ENCODE measurements at regions not wholly inside any gene's neighbourhood (a gene's known extent, or its start where the extent isn't known, plus 50 kb on each side); places are given as distances from the start of the nearest gene placed in this dataset.

DNA sequence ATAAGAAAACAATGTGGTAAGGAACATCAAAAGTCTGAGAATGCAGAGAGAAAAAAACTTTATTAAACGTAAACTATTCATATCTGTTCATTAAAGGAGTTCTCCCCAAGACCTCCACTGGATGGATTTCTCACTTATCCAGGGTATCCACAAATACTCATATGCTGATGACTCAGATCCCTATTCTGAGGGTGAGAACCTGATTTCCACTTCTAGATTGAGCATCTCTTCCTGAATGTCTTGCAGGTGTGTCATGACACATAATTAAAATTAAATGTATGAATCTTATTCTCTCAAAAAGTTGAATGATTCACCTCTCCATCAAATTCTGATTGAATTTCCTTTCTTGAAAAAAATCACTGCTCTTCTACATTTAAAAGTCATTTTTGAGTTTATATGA is 199.9 kb downstream of the MFSD1 start:
- no peak for DNase-seq (ENCODE audit: low read depth, low spot score)
- H3K4me3 ChIP-seq (ENCODE audit: low read depth, low read length) = no peak overlapping the region
- TF ChIP-seq, protein P1, sequence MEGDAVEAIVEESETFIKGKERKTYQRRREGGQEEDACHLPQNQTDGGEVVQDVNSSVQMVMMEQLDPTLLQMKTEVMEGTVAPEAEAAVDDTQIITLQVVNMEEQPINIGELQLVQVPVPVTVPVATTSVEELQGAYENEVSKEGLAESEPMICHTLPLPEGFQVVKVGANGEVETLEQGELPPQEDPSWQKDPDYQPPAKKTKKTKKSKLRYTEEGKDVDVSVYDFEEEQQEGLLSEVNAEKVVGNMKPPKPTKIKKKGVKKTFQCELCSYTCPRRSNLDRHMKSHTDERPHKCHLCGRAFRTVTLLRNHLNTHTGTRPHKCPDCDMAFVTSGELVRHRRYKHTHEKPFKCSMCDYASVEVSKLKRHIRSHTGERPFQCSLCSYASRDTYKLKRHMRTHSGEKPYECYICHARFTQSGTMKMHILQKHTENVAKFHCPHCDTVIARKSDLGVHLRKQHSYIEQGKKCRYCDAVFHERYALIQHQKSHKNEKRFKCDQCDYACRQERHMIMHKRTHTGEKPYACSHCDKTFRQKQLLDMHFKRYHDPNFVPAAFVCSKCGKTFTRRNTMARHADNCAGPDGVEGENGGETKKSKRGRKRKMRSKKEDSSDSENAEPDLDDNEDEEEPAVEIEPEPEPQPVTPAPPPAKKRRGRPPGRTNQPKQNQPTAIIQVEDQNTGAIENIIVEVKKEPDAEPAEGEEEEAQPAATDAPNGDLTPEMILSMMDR (IDR thresholded peaks at IDR 0.05; ENCODE audit: insufficient read depth, low read length, missing control alignments) = no peak
- CTCF ChIA-PET = no interaction called here
- POLR2A ChIA-PET = no interaction called here

DNA sequence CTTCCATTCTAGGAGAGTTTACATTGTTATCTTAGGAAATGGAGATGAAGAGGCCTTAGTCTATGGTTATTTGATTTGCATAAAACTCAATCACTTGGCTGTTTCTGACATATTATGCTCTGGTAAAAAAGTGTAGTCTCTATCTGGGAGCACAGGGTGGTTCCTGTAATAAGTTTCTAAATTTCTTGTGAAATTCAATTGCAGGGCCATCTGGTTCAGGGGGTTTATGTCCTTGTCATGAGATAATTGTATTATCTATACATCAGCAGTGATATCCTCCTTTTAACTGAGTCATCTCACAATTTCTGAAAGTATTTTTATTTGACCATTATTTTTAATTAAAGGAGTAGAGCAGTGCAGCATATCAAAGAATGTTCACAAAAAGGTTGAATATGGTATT is 203.3 kb downstream of the MFSD1 start:
- ChIA-PET POLR2A (no interaction called here), CTCF (no interaction called here)
- TF ChIP-seq, protein P1 (IDR thresholded peaks at IDR 0.05; ENCODE audit: insufficient read depth, low read length, missing control alignments) = no peak
- no peak for DNase-seq (ENCODE audit: low read depth, low spot score)
- no peak overlapping the region for H3K4me3 ChIP-seq (ENCODE audit: low read depth, low read length)

- no peak for DNase-seq (ENCODE audit: low read depth, low spot score)
- TF ChIP-seq, protein P1 (IDR thresholded peaks at IDR 0.05; ENCODE audit: insufficient read depth, low read length, missing control alignments) = no peak
- CTCF ChIA-PET = no interaction called here
- POLR2A ChIA-PET = no interaction called here
- no peak overlapping the region for H3K4me3 ChIP-seq (ENCODE audit: low read depth, low read length)
These were observed 205.5 kb downstream of the MFSD1 start for GRCh38 chr3:159007331-159007730.

GRCh38 chr3:159008401-159008800 is 206.5 kb downstream of the MFSD1 start:
- H3K4me3 ChIP-seq (ENCODE audit: low read depth, low read length) = no peak overlapping the region
- ChIA-PET CTCF (interaction anchor here (1.7 kb wide), 1 partner anchor 252 kb away, joined by 3 read pairs; no protein-coding TSS in a partner anchor), POLR2A (no interaction called here)
- TF ChIP-seq, protein P1 (IDR thresholded peaks at IDR 0.05; ENCODE audit: insufficient read depth, low read length, missing control alignments) = no peak
- no peak for DNase-seq (ENCODE audit: low read depth, low spot score)

DNA sequence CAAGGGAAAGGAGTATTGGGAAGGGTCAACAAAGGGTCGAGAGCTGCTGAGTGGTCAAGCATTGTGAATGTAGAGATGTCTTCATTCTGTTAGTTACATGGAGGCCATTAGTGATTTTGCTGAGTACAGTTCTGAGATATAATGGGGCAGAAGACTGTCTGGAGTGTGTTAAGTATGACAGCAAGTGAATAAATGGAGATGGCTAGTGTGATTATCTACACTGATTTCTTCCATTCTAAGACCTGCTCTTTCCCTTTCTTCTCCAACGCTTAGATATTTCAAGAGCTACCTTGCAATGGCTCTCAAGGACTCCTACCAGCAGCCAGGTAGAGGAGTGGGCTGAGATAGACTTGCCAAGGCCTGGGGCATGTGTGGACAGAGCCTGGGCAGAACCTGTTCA is 216.5 kb downstream of the MFSD1 start:
- no peak overlapping the region for H3K4me3 ChIP-seq (ENCODE audit: low read depth, low read length)
- DNase-seq (ENCODE audit: low read depth, low spot score) = no peak
- ChIA-PET CTCF (no interaction called here), POLR2A (no interaction called here)
- TF ChIP-seq, protein P1 (IDR thresholded peaks at IDR 0.05; ENCODE audit: insufficient read depth, low read length, missing control alignments) = no peak

- DNase-seq (ENCODE audit: low read depth, low spot score) = no peak
- POLR2A ChIA-PET = no interaction called here
- no peak overlapping the region for H3K4me3 ChIP-seq (ENCODE audit: low read depth, low read length)
- TF ChIP-seq, protein P1 (IDR thresholded peaks at IDR 0.05; ENCODE audit: insufficient read depth, low read length, missing control alignments) = no peak
- CTCF ChIA-PET = no interaction called here
These were observed 223.9 kb downstream of the MFSD1 start for GRCh38 chr3:159025733-159026132.

Data from AG04449 (cell line).